IMR-90 (cell line): ENCODE measurements at regions not wholly inside any gene's neighbourhood (a gene's known extent, or its start where the extent isn't known, plus 50 kb on each side); places are given as distances from the start of the nearest gene placed in this dataset.

Experiments used
- ATAC-seq: fragments of 200-7000 bp; cut with Tn5 transposase; 2 replicates; pipeline ENCODE4 v1.9.1; 2020; ENCODE audit warnings: low read depth, mild to moderate bottlenecking, moderate library complexity
- BruUV-seq: library from RNA; stranded (reverse); fragments of 400-500 nt; replicated peaks from 2 replicates; lab custom pipeline; 2021; lab: Mats Ljungman, UMichigan
- CTCF ChIA-PET: fragments of 300-600 bp; formaldehyde crosslinking; extraction: SDS; loops from one replicate; lab custom pipeline; 2021; ENCODE audit warnings: antibody characterized with exemption; lab: Yijun Ruan, JAX
- POLR2A ChIA-PET: fragments of 300-600 bp; sonication (Branson Sonifier 250); formaldehyde crosslinking; loops from one replicate; lab custom pipeline; 2022; ENCODE audit warnings: antibody characterized with exemption; ENCODE audit not compliant: unreplicated experiment; lab: Charles Lee
- DNase-seq: peaks from one replicate; pipeline ENCODE4 v3.0.0; 2013
- H2AFZ ChIP-seq: replicated peaks from 2 replicates; pipeline ENCODE3; 2013; ENCODE audit warnings: low read length, mild to moderate bottlenecking; ENCODE audit not compliant: poor library complexity
- H2AK5ac ChIP-seq: 2 replicates; pipeline ENCODE4 v1.6.1; 2013; ENCODE audit warnings: low read depth, low read length, inconsistent platforms
- H2AK9ac ChIP-seq: replicated peaks from 2 replicates; pipeline ENCODE3; 2013; ENCODE audit warnings: mild to moderate bottlenecking, low read depth, low read length, moderate library complexity; ENCODE audit not compliant: poor library complexity
- H2BK120ac ChIP-seq: 2 replicates; pipeline ENCODE4 v1.6.1; 2013; ENCODE audit warnings: low read depth, low read length, inconsistent platforms
- H2BK15ac ChIP-seq: 3 replicates; pipeline ENCODE4 v1.6.1; 2013; ENCODE audit warnings: low read depth, low read length, inconsistent platforms
- H2BK20ac ChIP-seq: 2 replicates; pipeline ENCODE4 v1.6.1; 2013; ENCODE audit warnings: low read depth, mild to moderate bottlenecking, inconsistent platforms, low read length, moderate library complexity
- H2BK5ac ChIP-seq: 2 replicates; pipeline ENCODE4 v1.6.1; 2013; ENCODE audit warnings: mild to moderate bottlenecking, low read depth, low read length, inconsistent platforms; ENCODE audit not compliant: poor library complexity, severe bottlenecking
- H3K14ac ChIP-seq: replicated peaks from 2 replicates; pipeline ENCODE4 v1.6.1; 2013; ENCODE audit warnings: low read depth, low read length, inconsistent platforms
- H3K18ac ChIP-seq: 2 replicates; pipeline ENCODE4 v1.6.1; 2013; ENCODE audit warnings: low read depth, low read length, control low read depth
- H3K23ac ChIP-seq: 2 replicates; pipeline ENCODE4 v1.6.1; 2013; ENCODE audit warnings: low read depth, low read length, inconsistent platforms
- H3K27ac ChIP-seq: 2 replicates; pipeline ENCODE4 v1.5.1; 2013; ENCODE audit warnings: mild to moderate bottlenecking, control low read depth, low read length; ENCODE audit not compliant: insufficient read depth
- H3K27me3 ChIP-seq: 2 replicates; pipeline ENCODE4 v1.6.1; 2013; ENCODE audit warnings: low read length; ENCODE audit not compliant: control insufficient read depth, insufficient read depth
- H3K36me3 ChIP-seq: 2 replicates; pipeline ENCODE4 v1.6.1; 2013; ENCODE audit warnings: low read length, mixed read lengths; ENCODE audit not compliant: control insufficient read depth, insufficient read depth
- H3K4ac ChIP-seq: 2 replicates; pipeline ENCODE4 v1.6.1; 2013; ENCODE audit warnings: low read depth, low read length, inconsistent platforms
- H3K4me1 ChIP-seq: 2 replicates; pipeline ENCODE4 v1.6.1; 2013; ENCODE audit warnings: low read length, mixed read lengths; ENCODE audit not compliant: control insufficient read depth, insufficient read depth
- H3K4me2 ChIP-seq: 2 replicates; pipeline ENCODE4 v1.6.1; 2013; ENCODE audit warnings: low read depth, mild to moderate bottlenecking, control low read depth, low read length, moderate library complexity
- H3K4me3 ChIP-seq: 2 replicates; pipeline ENCODE4 v1.5.1; 2013; ENCODE audit warnings: low read depth, mild to moderate bottlenecking, control low read depth, low read length, moderate library complexity; ENCODE audit not compliant: insufficient read depth
- H3K56ac ChIP-seq: 2 replicates; pipeline ENCODE4 v1.6.1; 2013; ENCODE audit warnings: low read length, inconsistent platforms; ENCODE audit not compliant: insufficient read depth; ENCODE audit errors: extremely low read depth
- H3K79me1 ChIP-seq, 2 experiments: 2 replicates each; pipeline ENCODE4 v1.6.1; 2013; ENCODE audit warnings: low read length in 2 of 2, inconsistent platforms in 1 of 2, low read depth in 1 of 2
- H3K9ac ChIP-seq: 2 replicates; pipeline ENCODE4 v1.6.1; 2013; ENCODE audit warnings: low read depth, low read length, control low read depth
- H3K9me1 ChIP-seq: 2 replicates; pipeline ENCODE4 v1.6.1; 2013; ENCODE audit warnings: low read length, inconsistent platforms; ENCODE audit not compliant: insufficient read depth
- H3K9me3 ChIP-seq: 2 replicates; pipeline ENCODE4 v1.6.1; 2013; ENCODE audit warnings: low read length; ENCODE audit not compliant: control insufficient read depth, insufficient read depth
- H4K20me1 ChIP-seq: 2 replicates; pipeline ENCODE4 v1.6.1; 2013; ENCODE audit warnings: low read length, inconsistent platforms; ENCODE audit not compliant: insufficient read depth
- H4K5ac ChIP-seq: 2 replicates; pipeline ENCODE4 v1.6.1; 2013; ENCODE audit warnings: mild to moderate bottlenecking, low read depth, low read length, control low read depth
- H4K8ac ChIP-seq, 2 experiments: 2 replicates each; pipeline ENCODE4 v1.6.1; 2013; ENCODE audit warnings: low read depth in 2 of 2, low read length in 2 of 2, control low read depth in 1 of 2, inconsistent platforms in 1 of 2
- H4K91ac ChIP-seq: 2 replicates; pipeline ENCODE4 v1.6.1; 2013; ENCODE audit warnings: low read depth, low read length, inconsistent platforms; ENCODE audit not compliant: insufficient read depth
- CHD1 ChIP-seq: IDR thresholded peaks from 2 replicates; pipeline ENCODE4 v1.6.1; 2012; ENCODE audit warnings: low read depth, low read length, improper control_type of control experiment
- FOS ChIP-seq: fragments of 150-350 bp; IDR thresholded peaks from 2 replicates; pipeline ENCODE4 v1.6.1; 2016; ENCODE audit warnings: low read depth, low read length
- MAZ ChIP-seq: IDR thresholded peaks from 2 replicates; pipeline ENCODE4 v1.6.1; 2012; ENCODE audit warnings: low read depth, mild to moderate bottlenecking, low read length, improper control_type of control experiment, moderate library complexity, borderline replicate concordance
- WGBS, 2 experiments: methylation state at CpG; one replicate each; pipeline versions ENCODE4 v1.1.5 to v1.1.7; 2013; ENCODE audit warnings: missing lambda C conversion rate in 2 of 2; ENCODE audit not compliant: insufficient read length in 1 of 2; ENCODE audit errors: extremely low coverage in 2 of 2; 5-methylcytosine and 5-hydroxymethylcytosine counted together
- dilution Hi-C: fragments of 300-500 bp; cut with HindIII; formaldehyde crosslinking; loops from one replicate; pipeline ENCODE4 v1.14.3; 2018; ENCODE audit warnings: low sequenced_read_pairs; ENCODE audit not compliant: unreplicated experiment
- in situ Hi-C: fragments of 300-500 bp; cut with MboI; formaldehyde crosslinking; loops from 3 replicates; pipeline ENCODE4 v1.14.3; 2019; ENCODE audit warnings: low sequenced_read_pairs, inconsistent platforms, mixed read lengths
- intact Hi-C: fragments of 100-400 bp; cut with micrococcal nuclease; formaldehyde crosslinking; loops from 2 replicates; pipeline ENCODE4 v1.10.0; 2022

DNA sequence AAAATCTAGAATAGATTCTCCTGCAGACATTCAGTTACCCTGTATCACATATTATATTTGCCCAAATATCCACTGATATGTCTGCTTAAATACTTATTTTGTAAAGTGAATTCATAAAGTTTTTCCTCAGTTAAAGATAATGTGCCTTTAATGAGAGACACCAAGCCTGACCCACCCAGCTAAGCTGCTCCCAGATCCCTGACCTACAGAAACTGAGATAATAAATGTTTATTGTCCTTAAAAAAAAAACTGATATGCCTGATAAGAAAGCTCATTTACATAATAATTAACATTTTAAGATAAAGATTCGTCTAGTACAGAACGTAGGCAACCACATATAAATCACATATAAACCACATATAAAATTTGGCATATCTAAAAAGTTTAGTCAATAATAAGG is 161.7 kb upstream of the RAP2B start:
- POLR2A ChIA-PET: no interaction called here

More for the DNA sequence above, 161.7 kb upstream of the RAP2B start:
- H3K4ac ChIP-seq: no peak overlapping the region
- no peaks in the 10 kb centered on the region for H3K4me1 ChIP-seq
- H4K91ac ChIP-seq: no peak overlapping the region
- no peak overlapping the region for H3K14ac ChIP-seq
- no peaks in the 10 kb centered on the region for H3K36me3 ChIP-seq
- no peak overlapping the region for H2BK15ac ChIP-seq
- no peak overlapping the region for H3K4me3 ChIP-seq
- H4K5ac ChIP-seq: no peak overlapping the region
- TF ChIP-seq MAZ: no peak
- no peak for TF ChIP-seq FOS
- TF ChIP-seq CHD1: no peak
- H3K9me1 ChIP-seq: no peaks in the 10 kb centered on the region
- no peak overlapping the region for H2AK9ac ChIP-seq
- in situ Hi-C loops: loop anchor here (25.0 kb wide), 2 partner anchors 987 to 1237 kb away; no protein-coding TSS in a partner anchor
- dilution Hi-C loops: no loop called here
- H2BK120ac ChIP-seq: no peak overlapping the region
- no peak overlapping the region for H2BK20ac ChIP-seq
- no peak overlapping the region for H3K9ac ChIP-seq
- BruUV-seq: no TSS peak
- no CpG with 5 or more reads among the region's 2 CpGs for WGBS, 2 experiments
- H3K23ac ChIP-seq: no peak overlapping the region
- DNase-seq (no peak), ATAC-seq (no peak)
- no peak overlapping the region for H2AK5ac ChIP-seq
- H3K4me2 ChIP-seq: no peak overlapping the region
- H4K8ac ChIP-seq: no peak overlapping the region
- no peak overlapping the region for H3K56ac ChIP-seq
- CTCF ChIA-PET: no interaction called here
- no peak overlapping the region for H2BK5ac ChIP-seq
- H3K27ac ChIP-seq: no peak overlapping the region
- no peaks in the 10 kb centered on the region for H3K9me3 ChIP-seq
- no peaks in the 10 kb centered on the region for H4K20me1 ChIP-seq
- intact Hi-C loops: no loop called here
- H3K18ac ChIP-seq: no peak overlapping the region
- no peaks in the 10 kb centered on the region for H3K79me1 ChIP-seq
- H3K27me3 ChIP-seq: no peaks in the 10 kb centered on the region
- no peak overlapping the region for H2AFZ ChIP-seq
